Esophagus squamous epithelium (tissue), 4 donors: ENCODE measurements at regions not wholly inside any gene's neighbourhood (a gene's known extent, or its start where the extent isn't known, plus 50 kb on each side); places are given as distances from the start of the nearest gene placed in this dataset.

ENCODE experiments used
- CTCF ChIP-seq, 6 experiments: fragments of 450-650 bp in 4 of 6; fragments of 200-600 bp in 2 of 6; sonication (generic) in 2 of 6; IDR thresholded peaks; one replicate each; pipeline ENCODE4 v1.5.1; 2016 to 2019; ENCODE audit warnings: antibody characterized with exemption in 6 of 6, mild to moderate bottlenecking in 4 of 6, moderate library complexity in 4 of 6
- POLR2A ChIP-seq, 4 donors: fragments of 450-650 bp; IDR thresholded peaks; one replicate each; pipeline ENCODE4 v1.6.1; 2017; ENCODE audit warnings: antibody characterized with exemption in 4 of 4, mild to moderate bottlenecking in 4 of 4, moderate library complexity in 3 of 4

- TF ChIP-seq CTCF (IDR thresholded peaks at IDR 0.05) (no peak), POLR2A (IDR thresholded peaks at IDR 0.05) (no peak)
These were observed 1281.8 kb upstream of the MAP3K7 start for GRCh38 chr6:91868539-91869202.
